Left ventricle myocardium inferior (tissue), 1 donor: ENCODE measurements at regions not wholly inside any gene's neighbourhood (a gene's known extent, or its start where the extent isn't known, plus 50 kb on each side); places are given as distances from the start of the nearest gene placed in this dataset.
A peak's percentile ranks its signal among the peaks of the same experiment; 100 is the strongest.

Source experiments
- DNase-seq: peaks from one replicate; pipeline ENCODE4 v3.0.0-alpha.2; 2020
- H3K27ac ChIP-seq: fragments of 200-600 bp; replicated peaks from 2 replicates; pipeline ENCODE4 v1.8.0; 2021
- H3K27me3 ChIP-seq: fragments of 200-600 bp; 2 replicates; pipeline ENCODE4 v1.8.0; 2021; ENCODE audit warnings: low read depth
- H3K36me3 ChIP-seq: fragments of 200-600 bp; 2 replicates; pipeline ENCODE4 v1.8.0; 2021
- H3K4me1 ChIP-seq: fragments of 200-600 bp; 2 replicates; pipeline ENCODE4 v1.8.0; 2021
- H3K4me3 ChIP-seq: fragments of 200-600 bp; 2 replicates; pipeline ENCODE4 v1.8.0; 2021; ENCODE audit warnings: mild to moderate bottlenecking, moderate library complexity
- H3K9me3 ChIP-seq: fragments of 200-600 bp; replicated peaks from 2 replicates; pipeline ENCODE4 v1.8.0; 2021
- CTCF ChIP-seq: fragments of 200-600 bp; IDR thresholded peaks from 2 replicates; pipeline ENCODE4 v1.8.0; 2021; ENCODE audit warnings: antibody characterized with exemption, mild to moderate bottlenecking, borderline replicate concordance
- intact Hi-C: fragments of 100-400 bp; cut with micrococcal nuclease; formaldehyde crosslinking; loops from one replicate; pipeline ENCODE4 v1.11.0; 2022
- donor health status: DM: no; HTN: yes; CAD: no; lungs with severe emphysema.

- no peaks in the 10 kb centered on the region for H3K9me3 ChIP-seq
- peak overlapping the region; percentile 63 for H3K4me3 ChIP-seq
- H3K27ac ChIP-seq, result peak overlapping the region; percentile 65
- intact Hi-C loops, result no loop called here
- no peak for TF ChIP-seq CTCF
- H3K27me3 ChIP-seq, result no peaks in the 10 kb centered on the region
- no peak for DNase-seq
- no peaks in the 10 kb centered on the region for H3K36me3 ChIP-seq
- H3K4me1 ChIP-seq, result no peaks in the 10 kb centered on the region
These were observed 294.6 kb downstream of the ANXA1 start for GRCh38 chr9:73446306-73446705.

- no peak for TF ChIP-seq CTCF
- Histone ChIP-seq H3K27ac (peak overlapping the region; percentile 65), H3K9me3 (no peaks in the 10 kb centered on the region), H3K36me3 (no peaks in the 10 kb centered on the region), H3K4me1 (no peaks in the 10 kb centered on the region), H3K4me3 (no peak overlapping the region), H3K27me3 (no peaks in the 10 kb centered on the region)
- no peak for DNase-seq
- intact Hi-C loops, result no loop called here
These were observed 299.3 kb downstream of the ANXA1 start for GRCh38 chr9:73451003-73451402.

GRCh38 chr9:73459817-73460216 is 308.2 kb downstream of the ANXA1 start:
- no peak overlapping the region for H3K27ac ChIP-seq
- H3K27me3 ChIP-seq, result no peaks in the 10 kb centered on the region
- H3K4me1 ChIP-seq, result no peaks in the 10 kb centered on the region
- no peak overlapping the region for H3K4me3 ChIP-seq
- no peak for TF ChIP-seq CTCF
- no peaks in the 10 kb centered on the region for H3K36me3 ChIP-seq
- no peaks in the 10 kb centered on the region for H3K9me3 ChIP-seq
- DNase-seq, result no peak
- intact Hi-C loops, result no loop called here

- H3K27ac ChIP-seq, result no peak overlapping the region
- peaks cover 8% of the 10 kb centered on the region for H3K9me3 ChIP-seq
- no peaks in the 10 kb centered on the region for H3K36me3 ChIP-seq
- H3K4me1 ChIP-seq, result peaks cover 2% of the 10 kb centered on the region
- DNase-seq, result no peak
- no peaks in the 10 kb centered on the region for H3K27me3 ChIP-seq
- no peak overlapping the region for H3K4me3 ChIP-seq
- intact Hi-C loops, result no loop called here
- no peak for TF ChIP-seq CTCF
These were observed 317.1 kb downstream of the ANXA1 start for GRCh38 chr9:73468716-73469115.

GRCh38 chr9:73470766-73471165 is 319.1 kb downstream of the ANXA1 start:
- no peak for DNase-seq
- no peak overlapping the region for H3K4me3 ChIP-seq
- peaks cover 8% of the 10 kb centered on the region for H3K9me3 ChIP-seq
- peaks cover 12% of the 10 kb centered on the region for H3K36me3 ChIP-seq
- peaks cover 2% of the 10 kb centered on the region for H3K4me1 ChIP-seq
- no peaks in the 10 kb centered on the region for H3K27me3 ChIP-seq
- H3K27ac ChIP-seq, result no peak overlapping the region
- TF ChIP-seq CTCF, result no peak
- intact Hi-C loops, result no loop called here
